Neural cell (in vitro differentiated cells): ENCODE measurements at regions not wholly inside any gene's neighbourhood (a gene's known extent, or its start where the extent isn't known, plus 50 kb on each side); places are given as distances from the start of the nearest gene placed in this dataset.

Experiments
- H2AFZ ChIP-seq: fragments of 200-600, 300-800 bp; sonication (generic), shearing (Covaris generic); 2 replicates; pipeline ENCODE4 v1.6.0; 2014; ENCODE audit warnings: low read depth, mild to moderate bottlenecking, antibody characterized with exemption, low read length, moderate library complexity
- H3F3A ChIP-seq: fragments of 200-600 bp; shearing (Covaris generic); 2 replicates; pipeline ENCODE4 v1.6.1; 2016; ENCODE audit warnings: mild to moderate bottlenecking, moderate library complexity, mixed read lengths, antibody characterized with exemption, low read length; ENCODE audit not compliant: insufficient read depth, poor library complexity, severe bottlenecking
- H3K27ac ChIP-seq: fragments of 200-600, 300-800 bp; sonication (generic), shearing (Covaris generic); 2 replicates; pipeline ENCODE4 v1.5.1; 2014; ENCODE audit warnings: mild to moderate bottlenecking, low read length, moderate library complexity
- H3K27me3 ChIP-seq: fragments of 300-800, 200-600 bp; sonication (generic), shearing (Covaris generic); 2 replicates; pipeline ENCODE4 v1.6.0; 2014; ENCODE audit warnings: mild to moderate bottlenecking, low read depth, low read length, moderate library complexity; ENCODE audit not compliant: insufficient read depth
- H3K36me3 ChIP-seq: fragments of 300-800, 200-600 bp; sonication (generic), shearing (Covaris generic); 2 replicates; pipeline ENCODE4 v1.5.1; 2014; ENCODE audit warnings: mild to moderate bottlenecking, antibody characterized with exemption, low read length, moderate library complexity; ENCODE audit not compliant: insufficient read depth
- H3K4me2 ChIP-seq: fragments of 300-800, 200-600 bp; sonication (generic), shearing (Covaris generic); 2 replicates; pipeline ENCODE4 v1.6.0; 2014; ENCODE audit warnings: mild to moderate bottlenecking, low read length
- H3K4me3 ChIP-seq: fragments of 300-800, 200-600 bp; sonication (generic), shearing (Covaris generic); 2 replicates; pipeline ENCODE4 v1.5.1; 2014; ENCODE audit warnings: mild to moderate bottlenecking, low read length, moderate library complexity
- H3K79me2 ChIP-seq: fragments of 200-600 bp; shearing (Covaris generic); replicated peaks from 2 replicates; pipeline ENCODE4 v1.6.0; 2014; ENCODE audit warnings: mild to moderate bottlenecking, low read length, moderate library complexity; ENCODE audit not compliant: insufficient read depth
- H3K9ac ChIP-seq: fragments of 300-800, 200-600 bp; sonication (generic), shearing (Covaris generic); 2 replicates; pipeline ENCODE4 v1.6.1; 2016; ENCODE audit warnings: mild to moderate bottlenecking, low read length, mixed read lengths
- H3K9me2 ChIP-seq: fragments of 200-600 bp; shearing (Covaris generic); 2 replicates; pipeline ENCODE4 v1.6.1; 2016; ENCODE audit warnings: mild to moderate bottlenecking, low read length, mixed read lengths; ENCODE audit not compliant: insufficient read depth
- H3K9me3 ChIP-seq: fragments of 200-600, 300-800 bp; sonication (generic), shearing (Covaris generic); 2 replicates; pipeline ENCODE4 v1.6.1; 2016; ENCODE audit warnings: mild to moderate bottlenecking, mixed run types, low read length, moderate library complexity, mixed read lengths
- H4K20me1 ChIP-seq: fragments of 200-600 bp; shearing (Covaris generic); 2 replicates; pipeline ENCODE4 v1.6.1; 2016; ENCODE audit warnings: mild to moderate bottlenecking, mixed run types; ENCODE audit not compliant: insufficient read depth
- EP300 ChIP-seq: fragments of 450-650 bp; conservative IDR thresholded peaks from 2 replicates; pipeline ENCODE4 v1.6.1; 2014; ENCODE audit warnings: antibody characterized with exemption, mild to moderate bottlenecking, moderate library complexity; ENCODE audit not compliant: poor library complexity, severe bottlenecking
- EZH2 ChIP-seq: fragments of 200-600, 300-800 bp; shearing (Covaris generic), sonication (generic); IDR thresholded peaks from 2 replicates; pipeline ENCODE4 v1.6.1; 2014; ENCODE audit warnings: antibody characterized with exemption, low read length, borderline replicate concordance, mild to moderate bottlenecking; ENCODE audit not compliant: insufficient read depth, poor library complexity, severe bottlenecking
- MXI1 ChIP-seq: fragments of 450-650 bp; conservative IDR thresholded peaks from 2 replicates; pipeline ENCODE4 v1.6.1; 2014; ENCODE audit warnings: antibody characterized with exemption, mild to moderate bottlenecking; ENCODE audit not compliant: poor library complexity, severe bottlenecking
- POLR2AphosphoS5 ChIP-seq: IDR thresholded peaks from 2 replicates; pipeline ENCODE4 v1.6.1; 2012
- RAD21 ChIP-seq: fragments of 450-650 bp; conservative IDR thresholded peaks from 2 replicates; pipeline ENCODE4 v1.6.1; 2014; ENCODE audit warnings: antibody characterized with exemption, mild to moderate bottlenecking, moderate library complexity
- SMC3 ChIP-seq: fragments of 450-650 bp; conservative IDR thresholded peaks from 2 replicates; pipeline ENCODE4 v1.6.1; 2014; ENCODE audit warnings: antibody characterized with exemption, mild to moderate bottlenecking, moderate library complexity; ENCODE audit not compliant: poor library complexity
- TAF1 ChIP-seq: IDR thresholded peaks from 2 replicates; pipeline ENCODE4 v1.6.1; 2012; ENCODE audit warnings: low read depth
- TF ChIP-seq, protein P1 (sequence below): fragments of 450-650 bp; IDR thresholded peaks from 2 replicates; pipeline ENCODE4 v1.5.1; 2014; ENCODE audit warnings: antibody characterized with exemption, mild to moderate bottlenecking, moderate library complexity; ENCODE audit not compliant: poor library complexity, severe bottlenecking
- TF ChIP-seq, protein P2 (sequence below): IDR thresholded peaks from 2 replicates; pipeline ENCODE4 v1.6.1; 2012; ENCODE audit warnings: borderline replicate concordance

DNA sequence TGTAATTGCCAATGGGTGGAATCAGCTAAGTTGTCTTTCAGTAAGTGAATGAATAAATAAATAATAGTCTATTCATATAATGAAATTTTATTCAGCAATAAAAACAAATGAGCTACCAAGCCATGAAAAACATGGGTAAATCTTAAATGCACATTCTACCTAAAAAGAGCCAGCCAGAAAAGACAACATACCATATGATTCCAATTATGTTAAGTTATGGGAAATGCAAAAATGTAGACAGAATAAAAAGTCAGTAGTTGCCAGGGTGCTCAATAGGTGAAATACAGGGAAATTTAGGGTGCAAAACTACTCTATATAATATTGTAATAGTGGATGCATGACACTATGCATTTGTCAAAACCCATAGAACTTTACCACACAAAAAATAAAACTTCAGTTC is 277.2 kb upstream of the EPHA6 start:
- no peaks in the 10 kb centered on the region for H3K9me2 ChIP-seq
- no peak overlapping the region for H3K4me3 ChIP-seq
- H3K36me3 ChIP-seq = no peaks in the 10 kb centered on the region
- no peaks in the 10 kb centered on the region for H3K27me3 ChIP-seq
- H4K20me1 ChIP-seq = no peaks in the 10 kb centered on the region
- peaks cover 3% of the 10 kb centered on the region for H3K9me3 ChIP-seq
- no peaks in the 10 kb centered on the region for H3K79me2 ChIP-seq
- no peaks in the 10 kb centered on the region for H3F3A ChIP-seq
- H3K4me2 ChIP-seq = no peak overlapping the region
- no peak overlapping the region for H3K9ac ChIP-seq
- no peak overlapping the region for H2AFZ ChIP-seq
- TF ChIP-seq RAD21 (no peak), MXI1 (no peak), SMC3 (no peak), EZH2 (no peak), EP300 (no peak), POLR2AphosphoS5 (no peak), TAF1 (no peak)
- TF ChIP-seq, protein P1, sequence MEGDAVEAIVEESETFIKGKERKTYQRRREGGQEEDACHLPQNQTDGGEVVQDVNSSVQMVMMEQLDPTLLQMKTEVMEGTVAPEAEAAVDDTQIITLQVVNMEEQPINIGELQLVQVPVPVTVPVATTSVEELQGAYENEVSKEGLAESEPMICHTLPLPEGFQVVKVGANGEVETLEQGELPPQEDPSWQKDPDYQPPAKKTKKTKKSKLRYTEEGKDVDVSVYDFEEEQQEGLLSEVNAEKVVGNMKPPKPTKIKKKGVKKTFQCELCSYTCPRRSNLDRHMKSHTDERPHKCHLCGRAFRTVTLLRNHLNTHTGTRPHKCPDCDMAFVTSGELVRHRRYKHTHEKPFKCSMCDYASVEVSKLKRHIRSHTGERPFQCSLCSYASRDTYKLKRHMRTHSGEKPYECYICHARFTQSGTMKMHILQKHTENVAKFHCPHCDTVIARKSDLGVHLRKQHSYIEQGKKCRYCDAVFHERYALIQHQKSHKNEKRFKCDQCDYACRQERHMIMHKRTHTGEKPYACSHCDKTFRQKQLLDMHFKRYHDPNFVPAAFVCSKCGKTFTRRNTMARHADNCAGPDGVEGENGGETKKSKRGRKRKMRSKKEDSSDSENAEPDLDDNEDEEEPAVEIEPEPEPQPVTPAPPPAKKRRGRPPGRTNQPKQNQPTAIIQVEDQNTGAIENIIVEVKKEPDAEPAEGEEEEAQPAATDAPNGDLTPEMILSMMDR = no peak
- TF ChIP-seq, protein P2, sequence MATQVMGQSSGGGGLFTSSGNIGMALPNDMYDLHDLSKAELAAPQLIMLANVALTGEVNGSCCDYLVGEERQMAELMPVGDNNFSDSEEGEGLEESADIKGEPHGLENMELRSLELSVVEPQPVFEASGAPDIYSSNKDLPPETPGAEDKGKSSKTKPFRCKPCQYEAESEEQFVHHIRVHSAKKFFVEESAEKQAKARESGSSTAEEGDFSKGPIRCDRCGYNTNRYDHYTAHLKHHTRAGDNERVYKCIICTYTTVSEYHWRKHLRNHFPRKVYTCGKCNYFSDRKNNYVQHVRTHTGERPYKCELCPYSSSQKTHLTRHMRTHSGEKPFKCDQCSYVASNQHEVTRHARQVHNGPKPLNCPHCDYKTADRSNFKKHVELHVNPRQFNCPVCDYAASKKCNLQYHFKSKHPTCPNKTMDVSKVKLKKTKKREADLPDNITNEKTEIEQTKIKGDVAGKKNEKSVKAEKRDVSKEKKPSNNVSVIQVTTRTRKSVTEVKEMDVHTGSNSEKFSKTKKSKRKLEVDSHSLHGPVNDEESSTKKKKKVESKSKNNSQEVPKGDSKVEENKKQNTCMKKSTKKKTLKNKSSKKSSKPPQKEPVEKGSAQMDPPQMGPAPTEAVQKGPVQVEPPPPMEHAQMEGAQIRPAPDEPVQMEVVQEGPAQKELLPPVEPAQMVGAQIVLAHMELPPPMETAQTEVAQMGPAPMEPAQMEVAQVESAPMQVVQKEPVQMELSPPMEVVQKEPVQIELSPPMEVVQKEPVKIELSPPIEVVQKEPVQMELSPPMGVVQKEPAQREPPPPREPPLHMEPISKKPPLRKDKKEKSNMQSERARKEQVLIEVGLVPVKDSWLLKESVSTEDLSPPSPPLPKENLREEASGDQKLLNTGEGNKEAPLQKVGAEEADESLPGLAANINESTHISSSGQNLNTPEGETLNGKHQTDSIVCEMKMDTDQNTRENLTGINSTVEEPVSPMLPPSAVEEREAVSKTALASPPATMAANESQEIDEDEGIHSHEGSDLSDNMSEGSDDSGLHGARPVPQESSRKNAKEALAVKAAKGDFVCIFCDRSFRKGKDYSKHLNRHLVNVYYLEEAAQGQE = no peak
- no peak overlapping the region for H3K27ac ChIP-seq

DNA sequence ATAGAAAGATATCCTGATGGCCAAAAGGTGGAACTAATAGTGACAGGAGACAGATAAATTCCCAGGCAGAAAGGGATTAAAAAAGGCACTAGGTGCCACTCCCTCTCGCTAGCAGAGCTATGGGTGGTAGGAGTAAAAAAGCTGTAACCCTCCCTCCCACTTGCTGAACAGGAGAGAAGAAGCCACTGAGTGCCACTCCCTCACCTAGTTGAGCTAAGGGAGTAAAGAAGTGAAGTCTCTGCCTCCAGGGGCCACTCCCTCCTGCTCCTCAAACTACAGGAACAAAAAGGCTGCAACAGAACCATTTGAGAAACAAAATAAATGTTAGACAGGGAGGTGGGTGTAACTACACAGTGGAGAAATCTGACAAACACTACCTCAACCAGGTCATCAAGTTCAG is 276.2 kb upstream of the EPHA6 start:
- no peak overlapping the region for H2AFZ ChIP-seq

More for the DNA sequence above, 276.2 kb upstream of the EPHA6 start:
- H4K20me1 ChIP-seq = no peaks in the 10 kb centered on the region
- no peak for TF ChIP-seq SMC3
- no peak for TF ChIP-seq MXI1
- no peak for TF ChIP-seq TAF1
- TF ChIP-seq, protein P1 = no peak
- TF ChIP-seq RAD21 = no peak
- TF ChIP-seq EP300 = no peak
- TF ChIP-seq, protein P2 = no peak
- no peak for TF ChIP-seq EZH2
- no peak for TF ChIP-seq POLR2AphosphoS5
- H3K9me3 ChIP-seq = peaks cover 3% of the 10 kb centered on the region
- H3K9me2 ChIP-seq = no peaks in the 10 kb centered on the region
- H3K9ac ChIP-seq = no peak overlapping the region
- no peak overlapping the region for H3K27ac ChIP-seq
- no peaks in the 10 kb centered on the region for H3F3A ChIP-seq
- no peaks in the 10 kb centered on the region for H3K79me2 ChIP-seq
- no peak overlapping the region for H3K4me3 ChIP-seq
- H3K27me3 ChIP-seq = no peaks in the 10 kb centered on the region
- no peaks in the 10 kb centered on the region for H3K36me3 ChIP-seq
- H3K4me2 ChIP-seq = no peak overlapping the region
